H1 (cell line): ENCODE measurements at regions not wholly inside any gene's neighbourhood (a gene's known extent, or its start where the extent isn't known, plus 50 kb on each side); places are given as distances from the start of the nearest gene placed in this dataset.

Experiments used
- CTCF ChIA-PET: fragments of 300-600 bp; sonication (Branson Sonifier 250); formaldehyde crosslinking; loops from one replicate; lab custom pipeline; 2021; ENCODE audit not compliant: partially characterized antibody; lab: Charles Lee
- POLR2A ChIA-PET: fragments of 300-600 bp; sonication (Branson Sonifier 250); formaldehyde crosslinking; loops from one replicate; lab custom pipeline; 2021; ENCODE audit warnings: inconsistent platforms; ENCODE audit not compliant: partially characterized antibody; lab: Charles Lee
- DNase-seq, 2 experiments: peaks; one replicate each; pipeline versions ENCODE4 v3.0.0 to v3.0.0-alpha.2; 2010 to 2022; ENCODE audit warnings: low spot score in 2 of 2, low read depth in 1 of 2, mixed read lengths in 1 of 2
- FAIRE-seq: peaks from 2 replicates; lab custom pipeline; 2011; peaks lifted over from hg19 to GRCh38; lab: Jason Lieb, UNC
- H2AFZ ChIP-seq: 2 replicates; pipeline ENCODE4 v1.8.1; 2012; ENCODE audit warnings: low read length, inconsistent platforms
- H2AK5ac ChIP-seq: 2 replicates; pipeline ENCODE4 v1.6.1; 2013; ENCODE audit warnings: low read depth, low read length
- H2BK120ac ChIP-seq: replicated peaks from 2 replicates; pipeline ENCODE3; 2013; ENCODE audit warnings: low read depth, low read length, inconsistent platforms
- H2BK12ac ChIP-seq: 2 replicates; pipeline ENCODE4 v1.6.1; 2013; ENCODE audit warnings: low read depth, low read length
- H2BK15ac ChIP-seq: 2 replicates; pipeline ENCODE4 v1.6.1; 2013; ENCODE audit warnings: low read length
- H2BK20ac ChIP-seq: 2 replicates; pipeline ENCODE4 v1.6.1; 2013; ENCODE audit warnings: low read length
- H2BK5ac ChIP-seq: 2 replicates; pipeline ENCODE4 v1.6.1; 2013; ENCODE audit warnings: low read depth, low read length
- H3K14ac ChIP-seq: 2 replicates; pipeline ENCODE4 v1.6.1; 2013; ENCODE audit warnings: inconsistent platforms; ENCODE audit not compliant: insufficient read length
- H3K18ac ChIP-seq: 2 replicates; pipeline ENCODE4 v1.6.1; 2013; ENCODE audit warnings: low read length; ENCODE audit errors: extremely low read depth
- H3K23ac ChIP-seq: 2 replicates; pipeline ENCODE4 v1.6.1; 2013; ENCODE audit warnings: inconsistent platforms; ENCODE audit not compliant: insufficient read length
- H3K23me2 ChIP-seq: 2 replicates; pipeline ENCODE4 v1.6.1; 2013; ENCODE audit warnings: low read depth, low read length
- H3K27ac ChIP-seq: 2 replicates; pipeline ENCODE4 v1.6.1; 2011; ENCODE audit warnings: low read depth, low read length, inconsistent platforms
- H3K27me3 ChIP-seq, 4 experiments: replicated peaks in 1 of 4; 1 replicate in 1 of 4; 2 replicates in 3 of 4; pipeline versions ENCODE4 v1.6.1 to v1.8.1; 2011 to 2013; ENCODE audit warnings: low read length in 3 of 4, mild to moderate bottlenecking in 3 of 4, inconsistent platforms in 2 of 4, mixed read lengths in 2 of 4, moderate library complexity in 1 of 4; ENCODE audit not compliant: control insufficient read depth in 3 of 4, insufficient read depth in 3 of 4; ENCODE audit errors: extremely low read depth in 1 of 4
- H3K36me3 ChIP-seq, 4 experiments: 2 replicates each; pipeline versions ENCODE4 v1.6.1 to v1.8.1; 2011 to 2013; ENCODE audit warnings: mild to moderate bottlenecking in 4 of 4, low read length in 3 of 4, moderate library complexity in 2 of 4, control low read depth in 1 of 4, inconsistent platforms in 1 of 4; ENCODE audit not compliant: insufficient read depth in 4 of 4, control insufficient read depth in 2 of 4
- H3K4ac ChIP-seq: replicated peaks from 2 replicates; pipeline ENCODE3; 2013; ENCODE audit warnings: low read length, low read depth, mixed read lengths, inconsistent platforms; ENCODE audit not compliant: insufficient read length
- H3K4me1 ChIP-seq, 4 experiments: replicated peaks in 1 of 4; 1 replicate in 1 of 4; 2 replicates in 3 of 4; pipeline versions ENCODE4 v1.6.1 to v1.8.1; 2011 to 2013; ENCODE audit warnings: low read length in 3 of 4, inconsistent platforms in 2 of 4, mixed read lengths in 1 of 4; ENCODE audit not compliant: insufficient read depth in 4 of 4, control insufficient read depth in 3 of 4
- H3K4me2 ChIP-seq, 2 experiments: 2 replicates each; pipeline versions ENCODE4 v1.6.1 to v1.8.1; 2011 to 2013; ENCODE audit warnings: low read depth in 2 of 2, low read length in 2 of 2, control low read depth in 1 of 2, inconsistent platforms in 1 of 2, mild to moderate bottlenecking in 1 of 2; ENCODE audit not compliant: insufficient read depth in 1 of 2
- H3K4me3 ChIP-seq, 4 experiments: fragments of 200-600, 300-600 bp in 1 of 4; sonication (generic), shearing (Covaris generic), sonication (Bioruptor Twin) in 1 of 4; 2 replicates each; pipeline versions ENCODE4 v1.5.1 to v1.8.1; 2011 to 2016; ENCODE audit warnings: low read length in 4 of 4, low read depth in 3 of 4, control low read depth in 2 of 4, inconsistent platforms in 2 of 4, mild to moderate bottlenecking in 2 of 4, mixed read lengths in 1 of 4, moderate library complexity in 1 of 4; ENCODE audit not compliant: insufficient read depth in 2 of 4; ENCODE audit errors: extremely low read depth in 1 of 4
- H3K56ac ChIP-seq: replicated peaks from 2 replicates; pipeline ENCODE3; 2013; ENCODE audit warnings: low read depth, mild to moderate bottlenecking, mixed read lengths, low read length, inconsistent platforms; ENCODE audit not compliant: insufficient read length
- H3K79me1 ChIP-seq: 2 replicates; pipeline ENCODE4 v1.6.1; 2013; ENCODE audit warnings: low read depth, low read length, control low read depth
- H3K79me2 ChIP-seq, 2 experiments: 2 replicates each; pipeline versions ENCODE4 v1.6.1 to v1.8.1; 2012 to 2013; ENCODE audit warnings: low read length in 2 of 2, mild to moderate bottlenecking in 2 of 2, inconsistent platforms in 1 of 2; ENCODE audit not compliant: insufficient read depth in 2 of 2, control insufficient read depth in 1 of 2
- H3K9ac ChIP-seq, 4 experiments: replicated peaks in 1 of 4; 1 replicate in 1 of 4; 2 replicates in 3 of 4; pipeline versions ENCODE4 v1.6.1 to v1.8.1; 2011 to 2013; ENCODE audit warnings: low read depth in 3 of 4, low read length in 3 of 4, control low read depth in 2 of 4, mild to moderate bottlenecking in 2 of 4, moderate library complexity in 2 of 4, inconsistent platforms in 1 of 4; ENCODE audit errors: extremely low read depth in 1 of 4
- H3K9me3 ChIP-seq, 2 experiments: 2 replicates each; pipeline versions ENCODE4 v1.6.1 to v1.8.1; 2012 to 2013; ENCODE audit warnings: mild to moderate bottlenecking in 2 of 2, moderate library complexity in 2 of 2, control low read depth in 1 of 2, inconsistent platforms in 1 of 2, low read depth in 1 of 2, low read length in 1 of 2, mixed read lengths in 1 of 2; ENCODE audit not compliant: insufficient read depth in 2 of 2
- H4K20me1 ChIP-seq, 2 experiments: replicated peaks in 1 of 2; 2 replicates each; pipeline versions ENCODE3 to v1.8.1; 2011 to 2013; ENCODE audit warnings: inconsistent platforms in 2 of 2, low read length in 2 of 2, mild to moderate bottlenecking in 1 of 2; ENCODE audit not compliant: insufficient read depth in 2 of 2, control insufficient read depth in 1 of 2
- H4K5ac ChIP-seq: 2 replicates; pipeline ENCODE4 v1.6.1; 2013; ENCODE audit warnings: low read length, low read depth, mixed read lengths, inconsistent platforms; ENCODE audit not compliant: insufficient read length
- H4K8ac ChIP-seq: 2 replicates; pipeline ENCODE4 v1.8.0; 2013; ENCODE audit warnings: mild to moderate bottlenecking, moderate library complexity, low read length, inconsistent platforms; ENCODE audit not compliant: insufficient read depth; ENCODE audit errors: extremely low read depth
- H4K91ac ChIP-seq: replicated peaks from 2 replicates; pipeline ENCODE3; 2013; ENCODE audit warnings: low read length, mixed read lengths, inconsistent platforms; ENCODE audit not compliant: insufficient read length
- KDM5A ChIP-seq: fragments of 200-600 bp; IDR thresholded peaks from 2 replicates; pipeline ENCODE4 v1.7.1; 2012; ENCODE audit warnings: mild to moderate bottlenecking, low read length, inconsistent platforms, mixed read lengths
- WGBS, 2 experiments: shearing (Covaris generic) in 1 of 2; methylation state at CpG; one replicate each; pipeline versions ENCODE4 v1.1.6 to v1.1.7; 2013 to 2015; ENCODE audit warnings: low lambda C conversion rate in 2 of 2, mixed read lengths in 2 of 2, inconsistent platforms in 1 of 2, low coverage in 1 of 2, missing lambda C conversion rate in 1 of 2; ENCODE audit not compliant: insufficient replicate concordance in 2 of 2, insufficient coverage in 1 of 2, insufficient read length in 1 of 2; ENCODE audit errors: extremely low coverage in 1 of 2, missing lambda C conversion rate in 1 of 2; 5-methylcytosine and 5-hydroxymethylcytosine counted together

- ChIA-PET CTCF (interaction anchor here (0.6 to 4.0 kb wide), 30 partner anchors 9 to 1038 kb away, joined by 3 to 20 read pairs (median 4); no protein-coding TSS in a partner anchor), POLR2A (no interaction called here)
- Histone ChIP-seq H2BK15ac (no peak overlapping the region), H3K4me3 (no peak overlapping the region), H3K27me3 (no peaks in the 10 kb centered on the region), H3K27ac (no peak overlapping the region), H3K14ac (no peak overlapping the region), H3K56ac (no peak overlapping the region), H3K9me3 (no peaks in the 10 kb centered on the region), H2BK12ac (no peak overlapping the region), H4K8ac (no peak overlapping the region), H3K36me3 (no peaks in the 10 kb centered on the region), H3K79me1 (no peaks in the 10 kb centered on the region), H3K23me2 (no peaks in the 10 kb centered on the region), H4K20me1 (no peaks in the 10 kb centered on the region), H3K79me2 (no peaks in the 10 kb centered on the region), H2AK5ac (no peak overlapping the region), H2BK120ac (no peak overlapping the region), H3K4ac (no peak overlapping the region), H2BK20ac (no peak overlapping the region), H2BK5ac (no peak overlapping the region), H3K9ac (no peak overlapping the region), H3K4me1 (peaks cover 0 to 2% (median 0%) of the 10 kb centered on the region in 4 experiments; a peak in 1 of 7 replicates), H3K18ac (no peak overlapping the region), H2AFZ (no peak overlapping the region), H3K4me2 (no peak overlapping the region), H3K23ac (no peak overlapping the region), H4K91ac (no peak overlapping the region), H4K5ac (no peak overlapping the region)
- no peak for FAIRE-seq
- WGBS, 2 experiments = 90% methylated on average over 14 of the region's 14 CpGs; no CpG with 5 or more reads in 1 of the 2 experiments
- no peak for DNase-seq
- no peak for TF ChIP-seq KDM5A
These were observed 501.6 kb downstream of the VRK1 start for GRCh38 chr14:97298736-97299135.
